Heart left ventricle (tissue), 13 donors: ENCODE measurements at regions not wholly inside any gene's neighbourhood (a gene's known extent, or its start where the extent isn't known, plus 50 kb on each side); places are given as distances from the start of the nearest gene placed in this dataset.

Experiments used
- POLR2A ChIP-seq, 2 donors: fragments of 450-650 bp; IDR thresholded peaks; one replicate each; pipeline ENCODE4 v1.6.1; 2017; ENCODE audit warnings: antibody characterized with exemption in 2 of 2, mild to moderate bottlenecking in 2 of 2, moderate library complexity in 2 of 2
- TF ChIP-seq, protein P1 (sequence below), 12 donors: fragments of 200-600 bp; sonication (generic) in 4 of 12; IDR thresholded peaks; one replicate each; pipeline versions ENCODE4 v1.5.0 to v1.8.0; 2018 to 2022; ENCODE audit warnings: antibody characterized with exemption in 12 of 12, mild to moderate bottlenecking in 5 of 12
- donor health status: ischemic (EF 13 %, LVEDD 7.1; RV severe dilation, severe dysfunction).
- donor health status: DM: no; HTN: yes; CAD: no.
- donor health status: DM: no; HTN: no; CAD: no.
- donor health status: ischemic (EF 25% LVEDD 6.9; RV normal size, moderate dysfunction).
- donor health status: ischemic (EF 25% LVEDD 5.7; RV mildly dilated, moderate dysfunction).
- donor health status: ischemic (EF 35%, LVEDD 5.7; RV mildly dilated, moderate dysfunction).
- donor health status: nonischemic (EF 11% LVEDD 7.7; RV severe dilation, severe dysfunction).
- donor health status: DM: yes; HTN: yes; CAD: no.
- donor health status: PGD.
- donor health status: ischemic (EF 29% LVEDD 5.4; RV normal size, mild dysfunction).
- donor health status: nonischemic (EF 23%, LVEDD 6.1; RV moderate dilation, normal function).

DNA sequence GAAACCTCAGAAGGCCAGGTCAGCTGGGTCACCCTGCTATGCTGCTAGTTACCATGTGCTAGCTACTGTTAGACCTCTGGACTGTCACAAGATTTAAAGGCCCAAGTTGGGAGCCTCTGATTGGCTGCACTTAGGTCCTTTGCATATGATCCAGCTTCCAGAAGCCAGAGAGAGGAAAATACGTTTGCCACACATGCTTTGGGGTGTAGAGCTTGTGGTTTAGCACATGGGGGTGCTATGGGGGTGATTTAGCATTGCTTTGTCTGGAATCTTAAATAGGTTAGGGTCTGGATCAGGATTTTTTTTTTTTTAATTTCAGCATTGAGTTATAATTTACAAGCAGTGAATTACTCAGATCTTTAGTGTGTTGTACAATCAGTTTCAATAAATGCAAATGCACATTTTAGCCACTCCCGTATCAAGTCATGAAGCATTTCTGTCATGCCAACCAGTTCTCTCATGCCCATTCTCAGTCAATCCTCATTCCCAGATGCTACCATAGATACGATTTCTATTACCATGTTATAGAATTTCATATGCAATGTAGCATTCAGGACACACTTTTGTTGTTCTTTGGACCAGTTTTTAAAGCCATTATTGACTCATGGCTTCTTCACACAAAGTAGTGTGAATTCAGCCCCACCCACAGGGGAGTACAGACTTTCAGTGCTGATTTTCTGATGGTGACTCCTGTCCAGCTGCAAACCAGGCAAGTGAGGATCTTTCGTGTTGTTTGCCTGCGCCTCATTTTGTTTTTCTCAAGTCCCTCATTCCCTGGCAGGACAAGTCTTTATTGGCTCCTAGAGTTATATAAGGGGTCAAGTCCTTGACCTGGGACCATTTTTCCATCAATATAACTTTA lies 250.4 kb downstream of the LRRC70 start:
- TF ChIP-seq, protein P1, sequence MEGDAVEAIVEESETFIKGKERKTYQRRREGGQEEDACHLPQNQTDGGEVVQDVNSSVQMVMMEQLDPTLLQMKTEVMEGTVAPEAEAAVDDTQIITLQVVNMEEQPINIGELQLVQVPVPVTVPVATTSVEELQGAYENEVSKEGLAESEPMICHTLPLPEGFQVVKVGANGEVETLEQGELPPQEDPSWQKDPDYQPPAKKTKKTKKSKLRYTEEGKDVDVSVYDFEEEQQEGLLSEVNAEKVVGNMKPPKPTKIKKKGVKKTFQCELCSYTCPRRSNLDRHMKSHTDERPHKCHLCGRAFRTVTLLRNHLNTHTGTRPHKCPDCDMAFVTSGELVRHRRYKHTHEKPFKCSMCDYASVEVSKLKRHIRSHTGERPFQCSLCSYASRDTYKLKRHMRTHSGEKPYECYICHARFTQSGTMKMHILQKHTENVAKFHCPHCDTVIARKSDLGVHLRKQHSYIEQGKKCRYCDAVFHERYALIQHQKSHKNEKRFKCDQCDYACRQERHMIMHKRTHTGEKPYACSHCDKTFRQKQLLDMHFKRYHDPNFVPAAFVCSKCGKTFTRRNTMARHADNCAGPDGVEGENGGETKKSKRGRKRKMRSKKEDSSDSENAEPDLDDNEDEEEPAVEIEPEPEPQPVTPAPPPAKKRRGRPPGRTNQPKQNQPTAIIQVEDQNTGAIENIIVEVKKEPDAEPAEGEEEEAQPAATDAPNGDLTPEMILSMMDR (IDR thresholded peaks at IDR 0.05), result no peak
- no peak for TF ChIP-seq POLR2A (IDR thresholded peaks at IDR 0.05)
